Fibroblast of mammary gland (primary cell): ENCODE measurements at regions not wholly inside any gene's neighbourhood (a gene's known extent, or its start where the extent isn't known, plus 50 kb on each side); places are given as distances from the start of the nearest gene placed in this dataset.

Experiments used
- DNase-seq: peaks from one replicate; pipeline ENCODE4 v3.0.0-alpha.2; 2010; ENCODE audit warnings: low read depth
- H3K4me3 ChIP-seq: 2 replicates; pipeline ENCODE4 v1.5.1; 2011; ENCODE audit warnings: low read depth, mild to moderate bottlenecking, low read length, moderate library complexity; ENCODE audit not compliant: control insufficient read depth
- TF ChIP-seq, protein P1 (sequence below): conservative IDR thresholded peaks from 2 replicates; pipeline ENCODE4 v1.5.1; 2011; ENCODE audit warnings: low read depth, low read length, inconsistent platforms; ENCODE audit not compliant: control insufficient read depth, insufficient read depth

DNA sequence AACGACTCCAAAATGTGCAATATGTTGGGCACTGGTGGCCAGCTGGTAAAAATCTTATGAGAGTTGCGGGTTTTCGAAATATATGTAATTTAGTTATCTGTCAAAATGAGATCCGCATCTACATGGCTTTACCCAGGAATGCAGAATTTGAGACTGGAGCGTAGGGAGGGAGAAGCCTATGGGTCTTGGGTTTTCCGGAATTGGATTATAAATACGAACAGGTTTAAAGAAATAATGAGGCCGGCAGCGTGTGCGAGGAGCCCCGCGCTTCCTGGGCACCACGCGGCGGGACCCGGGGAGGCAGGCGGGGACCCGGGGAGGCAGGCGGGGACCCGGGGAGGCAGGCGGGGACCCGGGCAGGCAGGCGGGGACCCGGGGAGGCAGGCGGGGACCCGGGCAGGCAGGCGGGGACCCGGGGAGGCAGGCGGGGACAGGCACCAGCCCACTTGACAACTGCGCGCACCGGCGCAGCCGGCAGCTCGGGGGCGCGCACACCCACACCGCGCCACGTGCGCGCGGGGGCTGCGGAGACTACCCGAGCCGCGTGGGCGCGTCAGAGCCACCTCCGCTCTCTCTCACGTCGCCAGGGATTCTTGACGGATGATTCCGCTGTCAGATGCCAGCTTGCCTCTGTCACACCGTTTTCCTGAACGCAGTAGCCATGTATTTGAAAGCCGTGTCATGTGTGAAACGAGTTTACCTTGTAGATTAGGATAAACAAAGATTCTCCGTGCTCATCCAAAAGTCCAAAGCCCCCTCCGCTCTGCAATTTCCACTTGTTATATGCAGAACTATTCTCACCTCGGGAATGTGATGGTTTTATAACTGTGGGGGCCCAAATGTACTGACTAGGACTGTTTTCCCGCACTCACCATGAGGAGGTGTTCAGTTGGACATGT, 54.3 kb upstream of the HNRNPU start:
- TF ChIP-seq, protein P1, sequence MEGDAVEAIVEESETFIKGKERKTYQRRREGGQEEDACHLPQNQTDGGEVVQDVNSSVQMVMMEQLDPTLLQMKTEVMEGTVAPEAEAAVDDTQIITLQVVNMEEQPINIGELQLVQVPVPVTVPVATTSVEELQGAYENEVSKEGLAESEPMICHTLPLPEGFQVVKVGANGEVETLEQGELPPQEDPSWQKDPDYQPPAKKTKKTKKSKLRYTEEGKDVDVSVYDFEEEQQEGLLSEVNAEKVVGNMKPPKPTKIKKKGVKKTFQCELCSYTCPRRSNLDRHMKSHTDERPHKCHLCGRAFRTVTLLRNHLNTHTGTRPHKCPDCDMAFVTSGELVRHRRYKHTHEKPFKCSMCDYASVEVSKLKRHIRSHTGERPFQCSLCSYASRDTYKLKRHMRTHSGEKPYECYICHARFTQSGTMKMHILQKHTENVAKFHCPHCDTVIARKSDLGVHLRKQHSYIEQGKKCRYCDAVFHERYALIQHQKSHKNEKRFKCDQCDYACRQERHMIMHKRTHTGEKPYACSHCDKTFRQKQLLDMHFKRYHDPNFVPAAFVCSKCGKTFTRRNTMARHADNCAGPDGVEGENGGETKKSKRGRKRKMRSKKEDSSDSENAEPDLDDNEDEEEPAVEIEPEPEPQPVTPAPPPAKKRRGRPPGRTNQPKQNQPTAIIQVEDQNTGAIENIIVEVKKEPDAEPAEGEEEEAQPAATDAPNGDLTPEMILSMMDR, result no peak
- peak overlapping the region; percentile 55 for H3K4me3 ChIP-seq

DNA sequence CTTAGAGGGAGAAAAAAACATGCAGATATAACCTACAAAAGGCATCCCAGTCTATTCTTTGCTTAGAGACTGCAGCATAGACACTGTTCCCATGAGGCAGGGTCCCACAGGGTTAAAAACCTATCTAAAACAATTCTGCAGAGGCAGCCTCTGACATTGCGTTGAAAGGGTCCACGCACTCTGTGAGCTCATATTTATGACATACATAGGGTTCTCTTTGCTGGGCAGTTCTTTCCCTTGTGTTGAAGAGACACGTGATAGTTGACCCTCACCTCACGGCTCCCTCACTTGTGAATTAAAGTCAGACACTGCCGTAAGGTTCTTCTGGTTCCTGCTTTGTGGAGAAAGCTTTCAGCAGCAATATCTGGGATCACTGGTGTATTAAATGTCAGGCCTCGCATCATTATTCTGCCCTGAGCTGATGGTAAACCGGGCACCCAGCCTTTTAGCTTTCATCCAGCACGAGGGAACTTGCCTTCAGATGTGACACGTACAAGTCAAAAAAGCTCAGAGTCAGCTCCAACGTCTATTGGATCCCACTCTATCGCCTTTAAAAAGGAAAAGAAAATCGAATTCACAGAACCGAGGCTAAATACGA, 52.8 kb upstream of the HNRNPU start:
- TF ChIP-seq, protein P1, result no peak
- no peak for DNase-seq

More for the DNA sequence above, 54.3 kb upstream of the HNRNPU start:
- peak; percentile 12 for DNase-seq

DNA sequence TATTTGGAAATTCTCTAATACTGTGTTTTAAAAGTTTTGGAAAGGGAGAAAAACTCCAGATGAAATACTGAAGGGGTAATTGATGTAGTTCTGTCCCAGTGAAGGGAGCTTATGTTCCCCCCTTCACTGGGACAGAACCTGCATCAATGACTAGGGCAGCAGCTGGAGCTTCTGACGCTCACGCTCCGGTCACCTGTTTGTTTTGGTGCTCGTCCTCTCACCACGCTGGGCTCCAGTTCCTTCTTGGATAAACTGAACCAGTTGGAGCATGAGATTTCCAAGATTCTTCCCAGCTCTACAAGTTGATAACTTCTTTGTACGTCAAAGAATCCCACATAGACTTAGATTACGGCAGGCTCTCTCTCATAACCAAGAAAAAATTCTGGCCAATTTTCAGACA, 51.4 kb upstream of the HNRNPU start:
- TF ChIP-seq, protein P1, result no peak

More for the DNA sequence above, 52.8 kb upstream of the HNRNPU start:
- no peak overlapping the region for H3K4me3 ChIP-seq

DNA sequence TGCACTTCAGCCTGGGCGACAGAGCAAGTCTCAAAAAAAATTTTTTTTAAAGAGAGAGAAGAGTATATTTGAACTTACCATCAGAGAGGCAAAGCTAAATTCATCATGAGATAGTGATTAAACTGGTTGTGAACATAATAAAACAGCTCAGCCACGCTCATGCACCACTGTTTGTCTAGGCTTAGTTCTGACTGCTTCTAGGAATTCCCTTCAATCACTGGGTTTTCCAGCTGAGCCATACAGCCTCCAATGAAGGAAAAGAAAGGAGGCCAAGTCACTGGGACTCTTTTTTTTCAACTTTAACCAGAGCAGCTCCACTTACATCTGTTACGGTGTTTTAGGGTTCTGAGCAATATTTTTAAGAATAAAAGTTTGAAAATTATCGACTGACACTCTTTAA, 50.4 kb upstream of the HNRNPU start:
- TF ChIP-seq, protein P1, result no peak
- no peak for DNase-seq
- no peak overlapping the region for H3K4me3 ChIP-seq

More for the DNA sequence above, 51.4 kb upstream of the HNRNPU start:
- no peak overlapping the region for H3K4me3 ChIP-seq
- no peak for DNase-seq
